Heart left ventricle (tissue), 16 donors: ENCODE measurements at regions not wholly inside any gene's neighbourhood (a gene's known extent, or its start where the extent isn't known, plus 50 kb on each side); places are given as distances from the start of the nearest gene placed in this dataset.

Experiments used
- ATAC-seq, 4 donors: fragments of 200-7000 bp; cut with Tn5 transposase; one replicate each; pipeline ENCODE4 v1.9.1; 2020 to 2022; ENCODE audit warnings: moderate library complexity in 4 of 4, mild to moderate bottlenecking in 3 of 4, moderate number of reproducible peaks in 1 of 4
- DNase-seq, 5 donors: peaks; one replicate each; pipeline ENCODE4 v3.0.0-alpha.2; 2020
- H3K27ac ChIP-seq, 12 donors: fragments of 200-600 bp; sonication (generic) in 4 of 12; one replicate each; pipeline versions ENCODE4 v1.5.0 to v1.8.0; 2016 to 2022; ENCODE audit warnings: mild to moderate bottlenecking in 2 of 12
- H3K27me3 ChIP-seq, 9 donors: fragments of 200-600 bp; sonication (generic) in 2 of 9; one replicate each; pipeline versions ENCODE4 v1.5.1 to v1.8.0; 2016 to 2022; ENCODE audit warnings: mild to moderate bottlenecking in 3 of 9
- H3K36me3 ChIP-seq, 9 donors: fragments of 200-600 bp; sonication (generic) in 2 of 9; one replicate each; pipeline versions ENCODE4 v1.5.0 to v1.8.0; 2018 to 2022; ENCODE audit warnings: mild to moderate bottlenecking in 2 of 9
- H3K4me1 ChIP-seq, 12 donors: fragments of 200-600 bp; sonication (generic) in 4 of 12; one replicate each; pipeline versions ENCODE4 v1.5.0 to v1.8.0; 2016 to 2022; ENCODE audit warnings: mild to moderate bottlenecking in 3 of 12
- H3K4me3 ChIP-seq, 12 donors: fragments of 200-600 bp; sonication (generic) in 4 of 12; one replicate each; pipeline versions ENCODE4 v1.5.0 to v1.8.0; 2017 to 2022; ENCODE audit warnings: mild to moderate bottlenecking in 9 of 12, moderate library complexity in 4 of 12
- H3K9me3 ChIP-seq, 12 donors: fragments of 200-600 bp; sonication (generic) in 4 of 12; one replicate each; pipeline versions ENCODE4 v1.5.0 to v1.8.0; 2016 to 2022; ENCODE audit warnings: mild to moderate bottlenecking in 1 of 12
- POLR2A ChIP-seq, 2 donors: fragments of 450-650 bp; IDR thresholded peaks; one replicate each; pipeline ENCODE4 v1.6.1; 2017; ENCODE audit warnings: antibody characterized with exemption in 2 of 2, mild to moderate bottlenecking in 2 of 2, moderate library complexity in 2 of 2
- WGBS, 4 donors: extraction: QIAGEN DNeasy Blood & Tissue Kit in 2 of 4; methylation state at CpG; one replicate each; pipeline versions ENCODE4 v1.1.5 to v1.1.7; 2013 to 2018; 5-methylcytosine and 5-hydroxymethylcytosine counted together
- intact Hi-C, 10 donors: fragments of 100-400 bp; cut with DNase I; formaldehyde crosslinking; loops; one replicate each; pipeline versions ENCODE4 v1.11.1 to v1.14.2; 2022
- TF ChIP-seq, protein P1 (sequence below), 12 donors: fragments of 200-600 bp; sonication (generic) in 4 of 12; IDR thresholded peaks; one replicate each; pipeline versions ENCODE4 v1.5.0 to v1.8.0; 2018 to 2022; ENCODE audit warnings: antibody characterized with exemption in 12 of 12, mild to moderate bottlenecking in 5 of 12
- donor health status: ischemic (EF 13 %, LVEDD 7.1; RV severe dilation, severe dysfunction).
- donor health status: healthy with polysubstance abuse.
- donor health status: DM: no; HTN: yes; CAD: no.
- donor health status: DM: no; HTN: no; CAD: no.
- donor health status: ischemic (EF 25% LVEDD 6.9; RV normal size, moderate dysfunction).
- donor health status: ischemic (EF 25% LVEDD 5.7; RV mildly dilated, moderate dysfunction).
- donor health status: healthy.
- donor health status: DM: yes; HTN: yes; CAD: no.
- donor health status: ischemic (EF 35%, LVEDD 5.7; RV mildly dilated, moderate dysfunction).
- donor health status: nonischemic (EF 11% LVEDD 7.7; RV severe dilation, severe dysfunction).
- donor health status: DM: yes; HTN: yes; CAD: no.
- donor health status: PGD.
- donor health status: ischemic (EF 29% LVEDD 5.4; RV normal size, mild dysfunction).
- donor health status: nonischemic (EF 23%, LVEDD 6.1; RV moderate dilation, normal function).

DNA sequence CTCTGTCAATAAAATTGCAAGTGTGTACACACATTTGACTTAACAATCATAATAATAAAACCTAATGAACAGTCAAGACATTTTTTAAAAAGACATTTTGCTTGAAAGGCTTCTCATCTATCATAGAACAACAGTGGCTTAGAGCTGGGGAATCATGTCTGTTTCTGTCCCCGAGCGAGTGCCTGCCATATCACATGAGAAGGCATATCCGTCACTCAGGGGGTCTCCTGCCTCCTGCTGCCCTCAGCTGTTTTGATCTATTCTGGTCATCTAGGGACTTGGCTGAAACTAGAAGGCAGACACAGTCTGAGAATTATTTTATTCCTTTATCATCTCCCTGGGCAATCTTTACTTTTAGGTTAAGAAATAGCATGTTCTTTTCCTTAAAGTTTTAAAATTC lies 278.7 kb upstream of the KLF6 start:
- Histone ChIP-seq H3K4me3 (no peak overlapping the region), H3K27me3 (no peaks in the 10 kb centered on the region), H3K36me3 (no peaks in the 10 kb centered on the region), H3K27ac (peak overlapping the region in 1 of 12 donors; percentile 3), H3K9me3 (no peaks in the 10 kb centered on the region), H3K4me1 (peaks cover 0 to 35% (median 15%) of the 10 kb centered on the region in 12 donors)
- DNase-seq (no peak), ATAC-seq (no peak)
- WGBS, 4 donors: 92 to 97% (median 94%) methylated on average over 3 of the region's 3 CpGs
- no peak for TF ChIP-seq POLR2A (IDR thresholded peaks at IDR 0.05)
- intact Hi-C loops: loop anchor here in 1 of 10 donors (2.0 kb wide), 1 partner anchor 55 kb away; no protein-coding TSS in a partner anchor

DNA sequence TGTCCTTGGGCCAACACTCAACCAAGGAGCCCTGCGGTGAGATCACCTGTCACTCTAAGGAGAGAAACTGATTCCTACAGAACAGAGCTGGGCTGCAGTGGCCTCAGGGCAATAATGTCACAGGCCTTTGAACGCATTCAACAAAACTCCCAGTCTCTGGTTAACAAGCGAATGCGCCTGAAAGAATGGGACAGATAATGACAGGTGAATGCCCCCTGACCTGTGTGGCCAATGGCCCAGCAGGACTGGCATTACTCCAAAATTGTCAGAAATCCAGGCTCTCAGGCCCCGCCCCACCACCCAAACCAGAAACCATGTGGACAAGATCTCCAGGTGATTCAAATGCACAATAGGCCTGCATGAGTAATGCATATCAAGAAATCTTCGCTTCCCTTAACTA lies 277.7 kb upstream of the KLF6 start:
- 97 to 100% (median 98%) methylated on average over 5 to 6 of the region's 6 CpGs for WGBS, 4 donors
- Histone ChIP-seq H3K4me1 (peaks cover 0 to 34% (median 13%) of the 10 kb centered on the region in 12 donors), H3K27me3 (no peaks in the 10 kb centered on the region), H3K4me3 (no peak overlapping the region), H3K27ac (peak overlapping the region in 1 of 12 donors; percentile 69), H3K9me3 (no peaks in the 10 kb centered on the region), H3K36me3 (no peaks in the 10 kb centered on the region)
- intact Hi-C loops: no loop called here
- ATAC-seq (no peak), DNase-seq (no peak)
- no peak for TF ChIP-seq POLR2A (IDR thresholded peaks at IDR 0.05)
- TF ChIP-seq, protein P1, sequence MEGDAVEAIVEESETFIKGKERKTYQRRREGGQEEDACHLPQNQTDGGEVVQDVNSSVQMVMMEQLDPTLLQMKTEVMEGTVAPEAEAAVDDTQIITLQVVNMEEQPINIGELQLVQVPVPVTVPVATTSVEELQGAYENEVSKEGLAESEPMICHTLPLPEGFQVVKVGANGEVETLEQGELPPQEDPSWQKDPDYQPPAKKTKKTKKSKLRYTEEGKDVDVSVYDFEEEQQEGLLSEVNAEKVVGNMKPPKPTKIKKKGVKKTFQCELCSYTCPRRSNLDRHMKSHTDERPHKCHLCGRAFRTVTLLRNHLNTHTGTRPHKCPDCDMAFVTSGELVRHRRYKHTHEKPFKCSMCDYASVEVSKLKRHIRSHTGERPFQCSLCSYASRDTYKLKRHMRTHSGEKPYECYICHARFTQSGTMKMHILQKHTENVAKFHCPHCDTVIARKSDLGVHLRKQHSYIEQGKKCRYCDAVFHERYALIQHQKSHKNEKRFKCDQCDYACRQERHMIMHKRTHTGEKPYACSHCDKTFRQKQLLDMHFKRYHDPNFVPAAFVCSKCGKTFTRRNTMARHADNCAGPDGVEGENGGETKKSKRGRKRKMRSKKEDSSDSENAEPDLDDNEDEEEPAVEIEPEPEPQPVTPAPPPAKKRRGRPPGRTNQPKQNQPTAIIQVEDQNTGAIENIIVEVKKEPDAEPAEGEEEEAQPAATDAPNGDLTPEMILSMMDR (IDR thresholded peaks at IDR 0.05): no peak

DNA sequence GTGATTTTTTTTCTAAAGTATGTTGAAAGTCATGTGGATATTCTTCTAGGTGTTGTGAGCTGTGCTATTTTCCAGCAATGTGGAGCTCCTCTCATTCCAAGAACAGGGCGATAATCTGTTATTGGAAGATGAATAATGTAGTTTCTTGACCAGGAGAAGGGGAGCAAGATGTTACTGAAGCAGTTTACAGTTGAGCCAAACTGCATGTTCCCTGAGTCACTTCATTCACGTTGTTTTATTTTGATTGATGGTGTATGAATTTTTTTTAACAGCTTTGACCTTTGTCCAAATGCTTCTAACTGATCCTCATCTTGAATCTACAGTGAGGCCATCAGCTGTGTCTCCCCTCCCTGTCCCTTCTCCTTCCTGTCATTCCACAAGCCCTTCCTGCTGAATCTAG lies 277.1 kb upstream of the KLF6 start:
- DNase-seq (no peak), ATAC-seq (peak in 3 of 4 donors; percentile 18 to 47 (median 25))
- Histone ChIP-seq H3K27ac (peak overlapping the region in 7 of 12 donors; percentile 6 to 69 (median 28)), H3K27me3 (no peaks in the 10 kb centered on the region), H3K4me3 (no peak overlapping the region), H3K4me1 (peaks cover 0 to 27% (median 10%) of the 10 kb centered on the region in 12 donors), H3K9me3 (no peaks in the 10 kb centered on the region), H3K36me3 (no peaks in the 10 kb centered on the region)
- intact Hi-C loops: no loop called here
- TF ChIP-seq, protein P1 (IDR thresholded peaks at IDR 0.05): no peak
- no peak for TF ChIP-seq POLR2A (IDR thresholded peaks at IDR 0.05)
- WGBS, 4 donors: 60 to 67% (median 61%) methylated on average over 2 of the region's 2 CpGs

DNA sequence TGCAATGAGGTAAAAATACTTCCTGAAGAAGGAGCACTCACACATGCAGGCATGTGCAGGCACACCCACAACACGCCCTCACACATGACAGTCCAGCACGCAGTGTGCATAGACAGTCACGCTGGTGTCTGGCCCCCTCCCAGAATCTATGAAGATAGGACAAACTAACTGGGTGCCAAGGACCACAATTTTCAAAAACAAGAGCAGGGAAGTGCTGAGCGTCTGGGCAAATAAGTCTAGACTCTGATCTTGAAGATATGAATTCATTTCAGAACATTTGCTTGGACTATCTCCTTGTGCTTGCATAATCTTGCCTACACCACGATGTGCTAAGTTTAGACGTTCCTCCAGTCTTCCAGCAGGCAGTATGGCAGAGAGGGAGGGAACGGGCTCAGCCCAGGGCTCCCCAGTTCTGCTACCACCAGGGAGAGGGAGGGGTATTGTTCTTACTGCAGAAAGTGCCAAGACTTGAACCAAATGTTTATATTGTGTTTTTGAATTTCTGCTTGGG lies 276.5 kb upstream of the KLF6 start:
- no peaks in the 10 kb centered on the region for H3K9me3 ChIP-seq
- TF ChIP-seq POLR2A (IDR thresholded peaks at IDR 0.05): no peak
- TF ChIP-seq, protein P1 (IDR thresholded peaks at IDR 0.05): no peak
- peaks cover 0 to 22% (median 9%) of the 10 kb centered on the region in 12 donors for H3K4me1 ChIP-seq
- H3K4me3 ChIP-seq: no peak overlapping the region
- WGBS, 4 donors: 55 to 71% (median 61%) methylated on average over 6 to 7 of the region's 7 CpGs
- ATAC-seq (peak; percentile 72 to 92 (median 86)), DNase-seq (peak in 3 of 5 donors; percentile 25 to 66 (median 61))
- intact Hi-C loops: no loop called here
- no peaks in the 10 kb centered on the region for H3K27me3 ChIP-seq
- H3K36me3 ChIP-seq: no peaks in the 10 kb centered on the region
- peak overlapping the region in 7 of 12 donors; percentile 6 to 69 (median 28) for H3K27ac ChIP-seq
